ENCODE measurements at regions not wholly inside any gene's neighbourhood (a gene's known extent, or its start where the extent isn't known, plus 50 kb on each side); places are given as distances from the start of the nearest gene placed in this dataset.

GRCh38 chr13:111476197-111476596 is 155.8 kb downstream of the TEX29 start:
- no peak for DNase-seq (ENCODE audit: low read depth in 2 of 2)

GRCh38 chr13:111479412-111479811 is 159.0 kb downstream of the TEX29 start:
- no peak for DNase-seq (ENCODE audit: low read depth in 2 of 2)

GRCh38 chr13:111480503-111480902 is 160.1 kb downstream of the TEX29 start:
- DNase-seq (ENCODE audit: low read depth in 2 of 2), result no peak

- DNase-seq (ENCODE audit: low read depth in 2 of 2), result no peak
Measured at GRCh38 chr13:111480976-111481375, 160.5 kb downstream of the TEX29 start.

GRCh38 chr13:111482126-111482525 is 161.7 kb downstream of the TEX29 start:
- no peak for DNase-seq (ENCODE audit: low read depth in 2 of 2)

GRCh38 chr13:111482806-111483620 is 162.6 kb downstream of the TEX29 start:
- no peak for DNase-seq (ENCODE audit: low read depth in 2 of 2)

- no peak for DNase-seq (ENCODE audit: low read depth in 2 of 2)
Measured at GRCh38 chr13:111483621-111483987, 163.2 kb downstream of the TEX29 start.

GRCh38 chr13:111484141-111484925 is 163.9 kb downstream of the TEX29 start:
- no peak for DNase-seq (ENCODE audit: low read depth in 2 of 2)

GRCh38 chr13:111484959-111485358 is 164.5 kb downstream of the TEX29 start:
- DNase-seq (ENCODE audit: low read depth in 2 of 2), result no peak

- DNase-seq (ENCODE audit: low read depth in 2 of 2), result no peak
Measured at GRCh38 chr13:111485491-111486250, 165.2 kb downstream of the TEX29 start.

- DNase-seq (ENCODE audit: low read depth in 2 of 2), result no peak
Measured at GRCh38 chr13:111486331-111486730, 165.9 kb downstream of the TEX29 start.

GRCh38 chr13:111486801-111487200 is 166.4 kb downstream of the TEX29 start:
- DNase-seq (ENCODE audit: low read depth in 2 of 2), result no peak

GRCh38 chr13:111488486-111489132 is 168.2 kb downstream of the TEX29 start:
- no peak for DNase-seq (ENCODE audit: low read depth in 2 of 2)

- no peak for DNase-seq (ENCODE audit: low read depth in 2 of 2)
Measured at GRCh38 chr13:111489301-111489700, 168.9 kb downstream of the TEX29 start.

GRCh38 chr13:111490611-111491010 is 170.2 kb downstream of the TEX29 start:
- DNase-seq (ENCODE audit: low read depth in 2 of 2), result no peak

GRCh38 chr13:111491021-111491420 is 170.6 kb downstream of the TEX29 start:
- no peak for DNase-seq (ENCODE audit: low read depth in 2 of 2)

GRCh38 chr13:111491659-111492058 is 171.2 kb downstream of the TEX29 start:
- DNase-seq (ENCODE audit: low read depth in 2 of 2), result no peak

GRCh38 chr13:111492341-111492950 is 172.0 kb downstream of the TEX29 start:
- DNase-seq (ENCODE audit: low read depth in 2 of 2), result no peak

GRCh38 chr13:111492958-111493357 is 172.5 kb downstream of the TEX29 start:
- no peak for DNase-seq (ENCODE audit: low read depth in 2 of 2)

- DNase-seq (ENCODE audit: low read depth in 2 of 2), result no peak
Measured at GRCh38 chr13:111493468-111493867, 173.0 kb downstream of the TEX29 start.

GRCh38 chr13:111494641-111495040 is 174.2 kb downstream of the TEX29 start:
- DNase-seq (ENCODE audit: low read depth in 2 of 2), result no peak
